ENCODE measurements at regions not wholly inside any gene's neighbourhood (a gene's known extent, or its start where the extent isn't known, plus 50 kb on each side); places are given as distances from the start of the nearest gene placed in this dataset.

DNA sequence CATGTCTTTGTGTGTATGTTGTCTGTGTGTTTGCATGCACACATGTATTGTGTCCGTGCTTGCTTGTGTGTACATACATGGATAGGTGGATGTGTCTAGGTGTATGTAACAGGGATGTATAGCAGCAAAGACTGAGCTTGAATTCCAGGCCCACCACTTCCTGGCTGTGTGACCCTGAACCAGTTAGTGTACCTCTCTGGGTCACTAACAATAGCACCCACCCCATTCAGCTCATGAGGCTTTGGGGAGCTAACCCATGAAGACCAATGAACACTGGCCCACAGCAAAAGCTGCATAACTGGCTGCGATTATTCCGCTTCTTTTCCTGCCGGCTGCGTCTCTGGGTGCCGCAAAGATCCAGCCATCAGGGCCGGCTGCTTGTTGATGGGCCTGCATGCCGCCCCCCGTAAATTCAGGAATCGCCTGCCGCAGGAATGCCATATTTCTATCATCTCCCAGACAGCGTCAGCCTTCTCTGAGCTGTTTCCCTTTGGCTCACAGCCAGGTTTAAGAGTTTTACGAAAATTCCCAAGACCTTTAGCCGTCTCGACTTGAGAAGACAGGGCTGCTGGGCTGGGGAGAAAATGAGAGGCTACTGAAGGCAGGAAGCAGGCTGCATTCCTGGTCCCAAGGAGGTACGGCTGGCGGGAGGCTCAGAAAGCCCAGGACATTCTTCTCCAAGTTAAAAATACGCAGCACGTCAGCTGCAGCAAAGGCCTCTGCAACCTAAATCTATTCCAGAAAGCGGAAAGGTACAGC lies 224.6 kb downstream of the MN1 start:
- TF ChIP-seq JUN (IDR thresholded peaks at IDR 0.05; ENCODE audit: low read depth, low read length) (no peak), JUND (IDR thresholded peaks at IDR 0.05; ENCODE audit: low read length) (no peak), SIRT6 (IDR thresholded peaks at IDR 0.05; ENCODE audit: low read length) (no peak), SRF (IDR thresholded peaks at IDR 0.05; ENCODE audit: low read depth, low read length) (no peak), RXRA (IDR thresholded peaks at IDR 0.05; ENCODE audit: insufficient read depth, low read depth, low read length) (0 out of 2 replicates have a peak, but pooled peaks have one; percentile 15), POLR2AphosphoS5 (IDR thresholded peaks at IDR 0.05; ENCODE audit: low read depth, low read length) (peak; percentile 96), POU5F1 (IDR thresholded peaks at IDR 0.05; ENCODE audit: low read depth, low read length) (no peak), EGR1 (IDR thresholded peaks at IDR 0.05; ENCODE audit: borderline replicate concordance, low read depth, low read length) (no peak)
- ChIA-PET POLR2A (ENCODE audit: partially characterized antibody) (interaction anchor here (0.6 to 1.1 kb wide), 2 partner anchors 94 to 1204 kb away, joined by 3 to 4 read pairs; no protein-coding TSS in a partner anchor), CTCF (ENCODE audit: partially characterized antibody) (interaction anchor here (1.5 kb wide), 2 partner anchors 14 to 36 kb away, joined by 4 read pairs; no protein-coding TSS in a partner anchor)
- no peak overlapping the region for H3K4ac ChIP-seq (replicated peaks; ENCODE audit: insufficient read length, low read depth, low read length)
- no peak overlapping the region for H3K27ac ChIP-seq (ENCODE audit: low read depth, low read length)
- H3K23ac ChIP-seq (ENCODE audit: insufficient read length): no peak overlapping the region
- H3K4me1 ChIP-seq (replicated peaks in 1 of 4; ENCODE audit: control insufficient read depth in 3 of 4, insufficient read depth in 4 of 4, low read length in 3 of 4): peaks cover 0 to 6% (median 5%) of the 10 kb centered on the region in 4 experiments; a peak in 3 of 7 replicates
- H3K56ac ChIP-seq (replicated peaks; ENCODE audit: insufficient read length, low read depth, low read length): no peak overlapping the region
- DNase-seq (ENCODE audit: low read depth in 1 of 2, low spot score in 2 of 2): no peak
- no peaks in the 10 kb centered on the region for H3K9me3 ChIP-seq (ENCODE audit: insufficient read depth in 2 of 2, low read depth in 1 of 2, low read length in 1 of 2)
- 0 out of 2 replicates have a peak overlapping the region, but pooled peaks have one; percentile 52 for H3K18ac ChIP-seq (ENCODE audit: extremely low read depth, low read length)
- H3K36me3 ChIP-seq (ENCODE audit: control insufficient read depth in 2 of 4, insufficient read depth in 4 of 4, low read length in 3 of 4): no peaks in the 10 kb centered on the region
- 89% methylated on average over 20 of the region's 20 CpGs; no CpG with 5 or more reads in 1 of the 2 experiments for WGBS, 2 experiments (ENCODE audit: extremely low coverage in 1 of 2, insufficient coverage in 1 of 2, insufficient read length in 1 of 2, insufficient replicate concordance in 2 of 2, low coverage in 1 of 2, low lambda C conversion rate in 2 of 2, missing lambda C conversion rate in 1 of 2)
- H3K27me3 ChIP-seq (replicated peaks in 1 of 4; ENCODE audit: control insufficient read depth in 3 of 4, extremely low read depth in 1 of 4, insufficient read depth in 3 of 4, low read length in 3 of 4): peaks cover 0 to 15% (median 8%) of the 10 kb centered on the region in 4 experiments; a peak in 4 of 7 replicates
- peak; percentile 28 for FAIRE-seq
- H3K79me1 ChIP-seq (ENCODE audit: low read depth, low read length): no peaks in the 10 kb centered on the region
- peaks cover 2% of the 10 kb centered on the region; the same call in 1 of the 2 replicates for H3K23me2 ChIP-seq (ENCODE audit: low read depth, low read length)
- peak overlapping the region; percentile 24 for H2BK120ac ChIP-seq (replicated peaks; ENCODE audit: low read depth, low read length)
- H2BK20ac ChIP-seq (ENCODE audit: low read length): no peak overlapping the region
- no peak overlapping the region for H3K4me2 ChIP-seq (ENCODE audit: insufficient read depth in 1 of 2, low read depth in 2 of 2, low read length in 2 of 2)
- H3K79me2 ChIP-seq (ENCODE audit: control insufficient read depth in 1 of 2, insufficient read depth in 2 of 2, low read length in 2 of 2): no peaks in the 10 kb centered on the region
- H3K9ac ChIP-seq (replicated peaks in 1 of 4; ENCODE audit: extremely low read depth in 1 of 4, low read depth in 3 of 4, low read length in 3 of 4): peak overlapping the region in 1 of 4 experiments; percentile 4; a peak in 1 of 7 replicates
- H2BK15ac ChIP-seq (ENCODE audit: low read length): 0 out of 2 replicates have a peak overlapping the region, but pooled peaks have one; percentile 1
- H4K91ac ChIP-seq (replicated peaks; ENCODE audit: insufficient read length, low read length): peak overlapping the region; percentile 51
- no peak overlapping the region for H2AFZ ChIP-seq (ENCODE audit: low read length)
- no peak overlapping the region for H3K4me3 ChIP-seq (ENCODE audit: extremely low read depth in 1 of 4, insufficient read depth in 2 of 4, low read depth in 3 of 4, low read length in 4 of 4)
- no peak overlapping the region for H2BK5ac ChIP-seq (ENCODE audit: low read depth, low read length)
- H2AK5ac ChIP-seq (ENCODE audit: low read depth, low read length): peak overlapping the region; percentile 75; the same call in 1 of the 2 replicates
- H3K14ac ChIP-seq (ENCODE audit: insufficient read length): no peak overlapping the region
- no peak overlapping the region for H4K5ac ChIP-seq (ENCODE audit: insufficient read length, low read depth, low read length)
- peaks cover 0 to 7% of the 10 kb centered on the region in 2 experiments for H4K20me1 ChIP-seq (replicated peaks in 1 of 2; ENCODE audit: control insufficient read depth in 1 of 2, insufficient read depth in 2 of 2, low read length in 2 of 2)
- H2BK12ac ChIP-seq (ENCODE audit: low read depth, low read length): peak overlapping the region; percentile 30; the same call in 1 of the 2 replicates
- H4K8ac ChIP-seq (ENCODE audit: extremely low read depth, insufficient read depth, low read length): no peak overlapping the region

Data from H1 (cell line).